KOPT-K1 (cell line): ENCODE measurements at regions not wholly inside any gene's neighbourhood (a gene's known extent, or its start where the extent isn't known, plus 50 kb on each side); places are given as distances from the start of the nearest gene placed in this dataset.

Experiments used
- H3K27ac ChIP-seq: fragments of 200-600 bp; sonication (generic); 2 replicates; pipeline ENCODE4 v1.5.1; 2016; ENCODE audit warnings: antibody characterized with exemption, mild to moderate bottlenecking, low read depth, low read length; ENCODE audit not compliant: poor library complexity, severe bottlenecking
- H3K36me3 ChIP-seq: fragments of 200-600 bp; sonication (generic); 2 replicates; pipeline ENCODE4 v1.5.1; 2017; ENCODE audit warnings: antibody characterized with exemption, mild to moderate bottlenecking, low read length, moderate library complexity; ENCODE audit not compliant: insufficient read depth
- H3K9me3 ChIP-seq: fragments of 200-600 bp; sonication (generic); 2 replicates; pipeline ENCODE4 v1.5.1; 2017; ENCODE audit warnings: antibody characterized with exemption, low read length, mild to moderate bottlenecking; ENCODE audit not compliant: insufficient read depth, poor library complexity, severe bottlenecking

- Histone ChIP-seq H3K36me3 (no peaks in the 10 kb centered on the region), H3K27ac (no peak overlapping the region), H3K9me3 (no peaks in the 10 kb centered on the region)
These were observed 466.2 kb downstream of the BCOR start for GRCh38 chrX:39631276-39632229.

- no peaks in the 10 kb centered on the region for H3K9me3 ChIP-seq
- no peaks in the 10 kb centered on the region for H3K36me3 ChIP-seq
- H3K27ac ChIP-seq: no peak overlapping the region
These were observed 464.5 kb downstream of the BCOR start for GRCh38 chrX:39633293-39633692.

- no peaks in the 10 kb centered on the region for H3K36me3 ChIP-seq
- H3K9me3 ChIP-seq: no peaks in the 10 kb centered on the region
- no peak overlapping the region for H3K27ac ChIP-seq
These were observed 461.3 kb downstream of the BCOR start for GRCh38 chrX:39636481-39636880.

GRCh38 chrX:39638526-39638925 lies 459.2 kb downstream of the BCOR start:
- Histone ChIP-seq H3K9me3 (no peaks in the 10 kb centered on the region), H3K27ac (no peak overlapping the region), H3K36me3 (no peaks in the 10 kb centered on the region)

GRCh38 chrX:39639871-39640270 lies 457.9 kb downstream of the BCOR start:
- H3K36me3 ChIP-seq: no peaks in the 10 kb centered on the region
- H3K9me3 ChIP-seq: no peaks in the 10 kb centered on the region
- H3K27ac ChIP-seq: no peak overlapping the region

GRCh38 chrX:39640866-39641265 lies 456.9 kb downstream of the BCOR start:
- no peak overlapping the region for H3K27ac ChIP-seq
- no peaks in the 10 kb centered on the region for H3K9me3 ChIP-seq
- H3K36me3 ChIP-seq: no peaks in the 10 kb centered on the region

GRCh38 chrX:39642071-39642470 lies 455.7 kb downstream of the BCOR start:
- Histone ChIP-seq H3K9me3 (no peaks in the 10 kb centered on the region), H3K27ac (no peak overlapping the region), H3K36me3 (no peaks in the 10 kb centered on the region)

GRCh38 chrX:39643550-39643949 lies 454.2 kb downstream of the BCOR start:
- H3K36me3 ChIP-seq: no peaks in the 10 kb centered on the region
- no peaks in the 10 kb centered on the region for H3K9me3 ChIP-seq
- no peak overlapping the region for H3K27ac ChIP-seq

- H3K27ac ChIP-seq: no peak overlapping the region
- H3K36me3 ChIP-seq: no peaks in the 10 kb centered on the region
- no peaks in the 10 kb centered on the region for H3K9me3 ChIP-seq
These were observed 452.4 kb downstream of the BCOR start for GRCh38 chrX:39645178-39645895.

- H3K27ac ChIP-seq: no peak overlapping the region
- H3K36me3 ChIP-seq: no peaks in the 10 kb centered on the region
- H3K9me3 ChIP-seq: no peaks in the 10 kb centered on the region
These were observed 449.1 kb downstream of the BCOR start for GRCh38 chrX:39648548-39649254.

GRCh38 chrX:39650768-39651347 lies 446.9 kb downstream of the BCOR start:
- H3K27ac ChIP-seq: no peak overlapping the region
- no peaks in the 10 kb centered on the region for H3K36me3 ChIP-seq
- no peaks in the 10 kb centered on the region for H3K9me3 ChIP-seq

- H3K27ac ChIP-seq: no peak overlapping the region
- no peaks in the 10 kb centered on the region for H3K9me3 ChIP-seq
- no peaks in the 10 kb centered on the region for H3K36me3 ChIP-seq
These were observed 445.4 kb downstream of the BCOR start for GRCh38 chrX:39652336-39652735.

GRCh38 chrX:39653691-39654090 lies 444.1 kb downstream of the BCOR start:
- no peaks in the 10 kb centered on the region for H3K36me3 ChIP-seq
- H3K9me3 ChIP-seq: no peaks in the 10 kb centered on the region
- no peak overlapping the region for H3K27ac ChIP-seq

GRCh38 chrX:39654183-39654925 lies 443.4 kb downstream of the BCOR start:
- no peak overlapping the region for H3K27ac ChIP-seq
- H3K36me3 ChIP-seq: no peaks in the 10 kb centered on the region
- no peaks in the 10 kb centered on the region for H3K9me3 ChIP-seq
